ENCODE measurements at regions not wholly inside any gene's neighbourhood (a gene's known extent, or its start where the extent isn't known, plus 50 kb on each side); places are given as distances from the start of the nearest gene placed in this dataset.
"Not testable (repeated sequence)": the region's sequence is repeated elsewhere in the genome, so short reads cannot be mapped to it uniquely, and the experiment has no call there.

DNA sequence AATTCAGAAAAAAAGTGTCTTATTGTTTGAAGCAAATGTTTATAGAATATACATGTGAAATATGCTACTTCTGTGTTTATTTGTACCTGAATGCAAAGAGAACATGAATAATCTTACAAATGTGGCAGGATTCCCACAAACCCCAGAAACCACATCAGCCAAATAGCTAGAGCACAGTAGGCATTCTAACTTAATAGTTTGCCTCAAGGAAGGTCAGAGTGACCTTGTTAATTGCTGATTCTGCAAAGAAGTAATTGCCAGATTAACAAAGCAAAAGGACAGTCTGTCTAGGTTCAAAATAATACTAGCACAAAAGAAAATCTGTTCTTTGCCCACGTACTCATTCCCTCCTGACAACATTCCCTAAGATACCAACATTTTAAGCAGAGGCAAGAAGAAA lies 604.0 kb downstream of the PYDC2 start:
- peaks cover 6% of the 10 kb centered on the region for H3K9me3 ChIP-seq (ENCODE audit: low read depth)
- 0 to 2% methylated on average over 1 of the region's 1 CpG for WGBS, 2 experiments (ENCODE audit: low coverage in 1 of 2, low lambda C conversion rate in 2 of 2, missing lambda C conversion rate in 2 of 2)

DNA sequence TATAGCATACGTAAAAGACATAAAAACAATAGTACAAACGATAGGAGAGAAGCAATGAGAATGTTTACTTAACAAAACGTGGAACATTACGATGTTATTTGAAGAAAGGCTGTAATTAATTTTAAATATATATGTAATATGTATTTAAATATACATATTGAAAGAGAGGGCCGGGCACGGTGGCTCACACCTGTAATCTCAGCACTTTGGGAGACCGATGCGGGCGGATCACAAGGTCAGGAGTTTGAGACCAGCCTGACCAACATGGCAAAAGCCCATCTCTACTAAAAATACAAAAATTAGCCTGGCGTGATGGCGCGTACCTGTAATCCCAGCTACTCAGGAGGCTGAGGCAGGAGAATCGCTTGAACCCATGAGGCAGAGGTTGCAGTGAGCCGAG lies 605.3 kb downstream of the PYDC2 start:
- H3K79me2 ChIP-seq (ENCODE audit: insufficient read depth); H3F3A ChIP-seq (ENCODE audit: insufficient read depth); H3K4me1 ChIP-seq (ENCODE audit: insufficient read depth); H3K9ac ChIP-seq; H2AFZ ChIP-seq; H3K27ac ChIP-seq; H3K9me3 ChIP-seq (ENCODE audit: low read depth); H3K4me2 ChIP-seq (ENCODE audit: unreplicated experiment); H3K36me3 ChIP-seq (ENCODE audit: low read depth); DNase-seq; H3K4me3 ChIP-seq; in situ Hi-C loops (cut with MboI); H3K9me2 ChIP-seq (ENCODE audit: insufficient read depth); H3K27me3 ChIP-seq (replicated peaks; ENCODE audit: insufficient read depth); H4K20me1 ChIP-seq (ENCODE audit: insufficient read depth): not testable (repeated sequence)
- 55 to 60% methylated on average over 13 to 14 of the region's 14 CpGs for WGBS, 2 experiments (ENCODE audit: low coverage in 1 of 2, low lambda C conversion rate in 2 of 2, missing lambda C conversion rate in 2 of 2)

More for the DNA sequence above, 604.0 kb downstream of the PYDC2 start:
- no peak for TF ChIP-seq EZH2 (IDR thresholded peaks at IDR 0.05; ENCODE audit: insufficient read depth, poor library complexity, severe bottlenecking)
- TF ChIP-seq EZH2phosphoT487 (IDR thresholded peaks at IDR 0.05; ENCODE audit: insufficient read depth, low read depth) = no peak
- in situ Hi-C loops (cut with MboI) = no loop called here
- H2AFZ ChIP-seq = no peak overlapping the region
- no peak overlapping the region for H3K4me2 ChIP-seq (ENCODE audit: unreplicated experiment)
- no peak overlapping the region for H3K27ac ChIP-seq
- H3F3A ChIP-seq (ENCODE audit: insufficient read depth) = no peaks in the 10 kb centered on the region
- no peak for DNase-seq
- no peaks in the 10 kb centered on the region for H3K79me2 ChIP-seq (ENCODE audit: insufficient read depth)
- H3K4me1 ChIP-seq (ENCODE audit: insufficient read depth) = no peaks in the 10 kb centered on the region
- H3K9me2 ChIP-seq (ENCODE audit: insufficient read depth) = no peaks in the 10 kb centered on the region
- no peaks in the 10 kb centered on the region for H3K36me3 ChIP-seq (ENCODE audit: low read depth)
- no peaks in the 10 kb centered on the region for H3K27me3 ChIP-seq (replicated peaks; ENCODE audit: insufficient read depth)
- no peak overlapping the region for H3K9ac ChIP-seq
- no peaks in the 10 kb centered on the region for H4K20me1 ChIP-seq (ENCODE audit: insufficient read depth)
- no peak overlapping the region for H3K4me3 ChIP-seq

DNA sequence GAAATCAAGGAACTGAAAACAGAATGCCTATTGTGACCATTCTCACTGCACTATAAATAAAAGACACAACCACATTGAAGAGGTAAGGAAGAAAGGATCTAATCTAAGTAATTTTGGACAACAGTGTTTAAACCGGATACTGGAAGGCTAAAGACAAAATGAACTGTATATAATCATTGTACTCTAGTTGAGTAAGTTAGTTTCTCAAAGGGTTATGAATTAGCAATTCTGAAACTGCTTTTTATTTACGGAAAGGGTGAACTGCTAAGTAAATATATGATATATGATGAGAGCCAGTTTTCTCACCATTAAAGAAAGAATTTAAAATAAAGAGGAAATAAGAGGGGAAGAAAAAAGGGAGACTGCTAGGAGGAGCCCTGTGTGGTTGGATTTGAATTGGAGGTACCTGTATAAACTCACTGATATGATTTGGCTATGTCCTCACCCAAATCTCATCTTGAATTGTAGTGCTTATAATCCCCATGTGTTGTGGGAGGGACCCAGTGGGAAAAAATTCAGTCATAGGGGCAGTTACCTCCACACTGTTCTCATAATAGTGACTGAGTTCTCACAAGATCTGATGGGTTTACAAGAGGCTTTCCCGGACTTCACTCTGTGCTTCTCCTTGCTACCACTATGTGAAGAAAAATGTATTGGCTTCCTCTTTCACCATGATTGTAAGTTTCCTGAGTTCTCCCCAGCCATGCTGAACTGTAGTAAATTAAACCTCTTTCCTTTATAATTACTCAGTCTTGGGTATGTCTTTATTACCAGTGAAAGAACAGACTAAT lies 607.7 kb downstream of the PYDC2 start:
- Histone ChIP-seq H3K36me3 (ENCODE audit: low read depth) (no peaks in the 10 kb centered on the region), H2AFZ (no peak overlapping the region), H3K4me3 (no peak overlapping the region), H3K4me1 (ENCODE audit: insufficient read depth) (no peaks in the 10 kb centered on the region), H3K9ac (no peak overlapping the region), H3F3A (ENCODE audit: insufficient read depth) (no peaks in the 10 kb centered on the region), H3K79me2 (ENCODE audit: insufficient read depth) (no peaks in the 10 kb centered on the region), H3K9me2 (ENCODE audit: insufficient read depth) (no peaks in the 10 kb centered on the region), H3K27ac (no peak overlapping the region), H4K20me1 (ENCODE audit: insufficient read depth) (no peaks in the 10 kb centered on the region), H3K4me2 (ENCODE audit: unreplicated experiment) (no peak overlapping the region), H3K9me3 (ENCODE audit: low read depth) (peaks cover 6% of the 10 kb centered on the region), H3K27me3 (replicated peaks; ENCODE audit: insufficient read depth) (no peaks in the 10 kb centered on the region)
- WGBS, 2 experiments (ENCODE audit: low coverage in 1 of 2, low lambda C conversion rate in 2 of 2, missing lambda C conversion rate in 2 of 2) = 22 to 24% methylated on average over 3 of the region's 3 CpGs
- TF ChIP-seq EZH2phosphoT487 (IDR thresholded peaks at IDR 0.05; ENCODE audit: insufficient read depth, low read depth) (no peak), EZH2 (IDR thresholded peaks at IDR 0.05; ENCODE audit: insufficient read depth, poor library complexity, severe bottlenecking) (no peak)
- in situ Hi-C loops (cut with MboI) = no loop called here
- no peak for DNase-seq

DNA sequence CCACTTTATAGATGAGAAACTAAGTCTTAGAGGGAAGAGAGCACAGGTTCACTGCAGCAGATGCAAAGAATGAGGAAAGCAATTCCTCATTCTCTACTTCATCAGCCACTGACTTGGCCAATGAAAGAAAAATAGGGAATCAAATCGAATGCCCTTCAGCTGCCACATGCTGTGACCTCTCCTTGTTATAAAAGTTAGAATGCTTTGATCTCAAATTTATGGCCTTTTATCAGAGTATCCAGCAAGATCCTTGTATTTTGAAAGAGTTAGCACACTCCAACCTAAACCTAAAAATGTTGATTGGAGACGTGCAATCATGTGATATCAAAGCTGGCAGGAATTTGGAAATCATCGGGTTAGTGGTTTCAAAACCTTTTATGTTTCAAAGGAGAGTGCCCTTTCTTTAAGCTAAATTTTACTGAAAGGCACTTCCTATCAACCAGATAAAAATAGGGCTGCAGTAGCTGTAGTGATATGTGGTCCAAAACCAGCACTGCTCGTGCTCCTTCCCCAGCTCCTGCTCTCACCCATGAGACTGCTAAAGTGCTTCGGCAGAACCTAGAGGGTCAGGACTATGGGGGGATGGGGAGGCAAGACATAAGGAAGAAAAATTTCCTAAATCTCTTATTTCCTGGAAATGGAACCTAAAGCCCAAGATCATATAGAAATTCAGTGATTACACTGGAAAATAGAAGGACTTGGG lies 617.0 kb downstream of the PYDC2 start:
- no peak overlapping the region for H3K27ac ChIP-seq
- 12 to 14% methylated on average over 5 of the region's 5 CpGs for WGBS, 2 experiments (ENCODE audit: low coverage in 1 of 2, low lambda C conversion rate in 2 of 2, missing lambda C conversion rate in 2 of 2)
- H3K4me3 ChIP-seq = no peak overlapping the region
- H2AFZ ChIP-seq = no peak overlapping the region
- H3K36me3 ChIP-seq (ENCODE audit: low read depth) = no peaks in the 10 kb centered on the region
- no peak overlapping the region for H3K4me2 ChIP-seq (ENCODE audit: unreplicated experiment)
- no peaks in the 10 kb centered on the region for H3K27me3 ChIP-seq (replicated peaks; ENCODE audit: insufficient read depth)
- no peaks in the 10 kb centered on the region for H3K9me2 ChIP-seq (ENCODE audit: insufficient read depth)
- H3K9ac ChIP-seq = no peak overlapping the region
- H3K79me2 ChIP-seq (ENCODE audit: insufficient read depth) = no peaks in the 10 kb centered on the region
- in situ Hi-C loops (cut with MboI) = no loop called here
- no peaks in the 10 kb centered on the region for H3K9me3 ChIP-seq (ENCODE audit: low read depth)
- no peaks in the 10 kb centered on the region for H3F3A ChIP-seq (ENCODE audit: insufficient read depth)
- TF ChIP-seq EZH2 (IDR thresholded peaks at IDR 0.05; ENCODE audit: insufficient read depth, poor library complexity, severe bottlenecking) (no peak), EZH2phosphoT487 (IDR thresholded peaks at IDR 0.05; ENCODE audit: insufficient read depth, low read depth) (no peak)
- H4K20me1 ChIP-seq (ENCODE audit: insufficient read depth) = no peaks in the 10 kb centered on the region
- no peaks in the 10 kb centered on the region for H3K4me1 ChIP-seq (ENCODE audit: insufficient read depth)
- no peak for DNase-seq

All from GM23248 (cell line).